Astrocyte of the spinal cord (primary cell): ENCODE measurements at regions not wholly inside any gene's neighbourhood (a gene's known extent, or its start where the extent isn't known, plus 50 kb on each side); places are given as distances from the start of the nearest gene placed in this dataset.

ENCODE experiments used
- DNase-seq: peaks from one replicate; pipeline ENCODE4 v3.0.0; 2011; ENCODE audit warnings: low read depth, low spot score
- H3K4me3 ChIP-seq: 2 replicates; pipeline ENCODE4 v1.5.1; 2011; ENCODE audit warnings: low read depth, mild to moderate bottlenecking, low read length, moderate library complexity
- CTCF ChIP-seq: IDR thresholded peaks from 2 replicates; pipeline ENCODE4 v1.5.1; 2012; ENCODE audit warnings: low read depth, mild to moderate bottlenecking, low read length, inconsistent platforms
- in situ Hi-C: cut with HindIII; loops from 2 replicates; pipeline ENCODE4 v1.10.0; 2017; ENCODE audit warnings: low sequenced_read_pairs

- no peak overlapping the region for H3K4me3 ChIP-seq
- in situ Hi-C loops, result no loop called here
- no peak for TF ChIP-seq CTCF
- DNase-seq, result no peak
Observed at GRCh38 chr20:7505835-7506221, 434.4 kb downstream of the HAO1 start.

GRCh38 chr20:7516621-7517111 lies 423.6 kb downstream of the HAO1 start:
- no peak for TF ChIP-seq CTCF
- no peak overlapping the region for H3K4me3 ChIP-seq
- in situ Hi-C loops, result no loop called here
- no peak for DNase-seq

GRCh38 chr20:7520361-7520760 lies 419.9 kb downstream of the HAO1 start:
- no peak overlapping the region for H3K4me3 ChIP-seq
- DNase-seq, result no peak
- no peak for TF ChIP-seq CTCF
- in situ Hi-C loops, result no loop called here

GRCh38 chr20:7523288-7523687 lies 417.0 kb downstream of the HAO1 start:
- no peak overlapping the region for H3K4me3 ChIP-seq
- in situ Hi-C loops, result no loop called here
- TF ChIP-seq CTCF, result no peak
- DNase-seq, result no peak

GRCh38 chr20:7540018-7540417 lies 400.2 kb downstream of the HAO1 start:
- TF ChIP-seq CTCF, result no peak
- in situ Hi-C loops, result no loop called here
- no peak overlapping the region for H3K4me3 ChIP-seq
- no peak for DNase-seq

- DNase-seq, result no peak
- no peak overlapping the region for H3K4me3 ChIP-seq
- in situ Hi-C loops, result no loop called here
- TF ChIP-seq CTCF, result no peak
Observed at GRCh38 chr20:7540923-7541322, 399.3 kb downstream of the HAO1 start.

GRCh38 chr20:7571101-7571500 lies 369.2 kb downstream of the HAO1 start:
- DNase-seq, result no peak
- H3K4me3 ChIP-seq, result no peak overlapping the region
- in situ Hi-C loops, result no loop called here
- no peak for TF ChIP-seq CTCF
